Adrenal gland (tissue), 9 donors: ENCODE measurements at regions not wholly inside any gene's neighbourhood (a gene's known extent, or its start where the extent isn't known, plus 50 kb on each side); places are given as distances from the start of the nearest gene placed in this dataset.

Experiments used
- DNase-seq, 7 donors: peaks; one replicate each; pipeline ENCODE4 v3.0.0-alpha.2; 2019 to 2020
- H3K27ac ChIP-seq, 5 donors: fragments of 200-600 bp; sonication (generic) in 4 of 5; 1 replicate in 3 of 5; 2 replicates in 2 of 5; pipeline versions ENCODE4 v1.5.1 to v1.8.0; 2016 to 2020; ENCODE audit warnings: mild to moderate bottlenecking in 1 of 5
- H3K27me3 ChIP-seq: fragments of 200-600 bp; 2 replicates; pipeline ENCODE4 v1.8.0; 2021
- H3K36me3 ChIP-seq, 2 donors: fragments of 200-600 bp; replicated peaks in 1 of 2; 1 replicate in 1 of 2; 2 replicates in 1 of 2; pipeline versions ENCODE4 v1.5.1 to v1.8.0; 2018 to 2022
- H3K4me1 ChIP-seq, 2 donors: fragments of 200-600 bp; replicated peaks in 1 of 2; 1 replicate in 1 of 2; 2 replicates in 1 of 2; pipeline versions ENCODE4 v1.5.1 to v1.8.0; 2018 to 2021
- H3K4me3 ChIP-seq, 4 donors: fragments of 200-600 bp; sonication (generic) in 3 of 4; one replicate each; pipeline ENCODE4 v1.5.1; 2016 to 2018
- H3K9me3 ChIP-seq, 3 donors: fragments of 200-600 bp; sonication (generic) in 1 of 3; replicated peaks in 1 of 3; 1 replicate in 2 of 3; 2 replicates in 1 of 3; pipeline versions ENCODE4 v1.5.1 to v1.8.0; 2016 to 2021
- CTCF ChIP-seq, 6 experiments: fragments of 450-650 bp in 4 of 6; fragments of 200-600 bp in 2 of 6; sonication (generic) in 1 of 6; IDR thresholded peaks; 1 replicate in 5 of 6; 2 replicates in 1 of 6; pipeline versions ENCODE4 v1.5.1 to v1.8.0; 2016 to 2021; ENCODE audit warnings: antibody characterized with exemption in 6 of 6, mild to moderate bottlenecking in 2 of 6, moderate library complexity in 1 of 6
- POLR2A ChIP-seq, 2 donors: fragments of 450-650 bp; IDR thresholded peaks; one replicate each; pipeline ENCODE4 v1.6.1; 2017; ENCODE audit warnings: antibody characterized with exemption in 2 of 2, mild to moderate bottlenecking in 2 of 2, moderate library complexity in 1 of 2
- WGBS, 4 donors: extraction: QIAGEN DNeasy Blood & Tissue Kit in 2 of 4; methylation state at CpG; one replicate each; pipeline versions ENCODE4 v1.1.5 to v1.1.7; 2013 to 2017; 5-methylcytosine and 5-hydroxymethylcytosine counted together
- intact Hi-C, 2 donors: fragments of 100-400 bp; cut with DNase I; formaldehyde crosslinking; loops; one replicate each; pipeline versions ENCODE4 v1.14.1 to v1.15.0; 2022 to 2023
- donor health status: healthy with polysubstance abuse.
- donor health status: Bipolar disorder and iron deficiency.
- donor health status: DM: yes; HTN: yes; CAD: no.
- donor health status: DM: no; HTN: no; CAD: no.
- donor health status: DM: no; HTN: no; CAD: no.

- peak in 3 of 7 donors; percentile 19 to 31 (median 20) for DNase-seq
- 19 to 35% (median 22%) methylated on average over 5 of the region's 5 CpGs for WGBS, 4 donors
These were observed 60.0 kb upstream of the DTNA start for GRCh38 chr18:34650121-34650545.

GRCh38 chr18:34651586-34652369 lies 58.3 kb upstream of the DTNA start:
- Histone ChIP-seq H3K4me1 (peaks cover 4 to 25% of the 10 kb centered on the region in 2 donors), H3K9me3 (no peaks in the 10 kb centered on the region), H3K27me3 (no peaks in the 10 kb centered on the region), H3K36me3 (no peaks in the 10 kb centered on the region), H3K4me3 (no peak overlapping the region), H3K27ac (no peak overlapping the region)
- TF ChIP-seq CTCF (IDR thresholded peaks at IDR 0.05): no peak
- no peak for TF ChIP-seq POLR2A (IDR thresholded peaks at IDR 0.05)
- WGBS, 4 donors: 67 to 81% (median 71%) methylated on average over 6 of the region's 6 CpGs
- no peak for DNase-seq
- intact Hi-C loops: no loop called here

More at GRCh38 chr18:34650121-34650545, 60.0 kb upstream of the DTNA start:
- Histone ChIP-seq H3K9me3 (no peaks in the 10 kb centered on the region), H3K4me1 (peaks cover 4 to 25% of the 10 kb centered on the region in 2 donors), H3K27me3 (no peaks in the 10 kb centered on the region), H3K4me3 (no peak overlapping the region), H3K27ac (peak overlapping the region in 3 of 5 donors; percentile 10 to 44 (median 41)), H3K36me3 (no peaks in the 10 kb centered on the region)
- no peak for TF ChIP-seq CTCF (IDR thresholded peaks at IDR 0.05)
- no peak for TF ChIP-seq POLR2A (IDR thresholded peaks at IDR 0.05)
- intact Hi-C loops: no loop called here

GRCh38 chr18:34655131-34655530 lies 55.0 kb upstream of the DTNA start:
- H3K36me3 ChIP-seq: no peaks in the 10 kb centered on the region
- peaks cover 14 to 22% of the 10 kb centered on the region in 2 donors for H3K4me1 ChIP-seq
- H3K27ac ChIP-seq: no peak overlapping the region
- no peak for DNase-seq
- H3K9me3 ChIP-seq: no peaks in the 10 kb centered on the region
- TF ChIP-seq POLR2A (IDR thresholded peaks at IDR 0.05) (no peak), CTCF (IDR thresholded peaks at IDR 0.05) (no peak)
- WGBS, 4 donors: 91 to 96% (median 92%) methylated on average over 2 of the region's 2 CpGs
- H3K27me3 ChIP-seq: no peaks in the 10 kb centered on the region
- no peak overlapping the region for H3K4me3 ChIP-seq
- intact Hi-C loops: no loop called here

GRCh38 chr18:34657860-34658500 lies 52.1 kb upstream of the DTNA start:
- no peak for TF ChIP-seq CTCF (IDR thresholded peaks at IDR 0.05)
- TF ChIP-seq POLR2A (IDR thresholded peaks at IDR 0.05): no peak
- intact Hi-C loops: no loop called here
- Histone ChIP-seq H3K27me3 (no peaks in the 10 kb centered on the region), H3K9me3 (no peaks in the 10 kb centered on the region), H3K27ac (no peak overlapping the region), H3K4me3 (no peak overlapping the region), H3K36me3 (no peaks in the 10 kb centered on the region), H3K4me1 (peaks cover 17 to 27% of the 10 kb centered on the region in 2 donors)
- WGBS, 4 donors: 88 to 96% (median 92%) methylated on average over 4 of the region's 4 CpGs
- DNase-seq: no peak
